Thyroid gland (tissue), 4 donors: ENCODE measurements at regions not wholly inside any gene's neighbourhood (a gene's known extent, or its start where the extent isn't known, plus 50 kb on each side); places are given as distances from the start of the nearest gene placed in this dataset.

Source experiments
- DNase-seq, 2 donors: peaks; one replicate each; pipeline ENCODE4 v3.0.0-alpha.2; 2019
- H3K27ac ChIP-seq, 3 donors: fragments of 200-600 bp; sonication (generic); 1 replicate in 2 of 3; 2 replicates in 1 of 3; pipeline ENCODE4 v1.5.1; 2016 to 2019; ENCODE audit warnings: mild to moderate bottlenecking in 1 of 3, moderate library complexity in 1 of 3
- H3K27me3 ChIP-seq: fragments of 200-600 bp; sonication (generic); one replicate; pipeline ENCODE4 v1.5.1; 2019
- H3K36me3 ChIP-seq, 2 donors: fragments of 200-600 bp; sonication (generic); one replicate each; pipeline ENCODE4 v1.5.1; 2016 to 2019
- H3K4me1 ChIP-seq, 2 donors: fragments of 200-600 bp; sonication (generic); one replicate each; pipeline ENCODE4 v1.5.1; 2017 to 2019
- H3K4me3 ChIP-seq, 3 donors: fragments of 200-600 bp; sonication (generic); replicated peaks in 1 of 3; 1 replicate in 2 of 3; 2 replicates in 1 of 3; pipeline ENCODE4 v1.5.1; 2016; ENCODE audit warnings: mild to moderate bottlenecking in 1 of 3
- H3K9me3 ChIP-seq: fragments of 200-600 bp; sonication (generic); one replicate; pipeline ENCODE4 v1.5.1; 2017
- CTCF ChIP-seq, 6 experiments: fragments of 200-600 bp in 3 of 6; fragments of 450-650 bp in 3 of 6; sonication (generic) in 3 of 6; IDR thresholded peaks; one replicate each; pipeline ENCODE4 v1.5.1; 2016 to 2019; ENCODE audit warnings: antibody characterized with exemption in 6 of 6, mild to moderate bottlenecking in 2 of 6, inconsistent platforms in 1 of 6, moderate library complexity in 1 of 6
- POLR2A ChIP-seq, 2 donors: fragments of 450-650 bp; IDR thresholded peaks; one replicate each; pipeline ENCODE4 v1.6.1; 2017; ENCODE audit warnings: antibody characterized with exemption in 2 of 2, mild to moderate bottlenecking in 2 of 2, moderate library complexity in 1 of 2
- WGBS, 2 donors: methylation state at CpG; one replicate each; pipeline ENCODE4 v1.1.5; 2017; 5-methylcytosine and 5-hydroxymethylcytosine counted together
- intact Hi-C: fragments of 100-400 bp; cut with DNase I; formaldehyde crosslinking; loops from one replicate; pipeline ENCODE4 v1.15.1; 2023

GRCh38 chr1:22339237-22339636 lies 112.4 kb upstream of the ZBTB40 start:
- TF ChIP-seq CTCF (IDR thresholded peaks at IDR 0.05) (no peak), POLR2A (IDR thresholded peaks at IDR 0.05) (no peak)
- H3K36me3 ChIP-seq: no peaks in the 10 kb centered on the region
- H3K27ac ChIP-seq: no peak overlapping the region
- no peaks in the 10 kb centered on the region for H3K4me1 ChIP-seq
- no peaks in the 10 kb centered on the region for H3K27me3 ChIP-seq
- WGBS, 2 donors: 67 to 91% methylated on average over 1 to 10 of the region's 14 CpGs
- H3K4me3 ChIP-seq: no peak overlapping the region
- DNase-seq: no peak
- no peaks in the 10 kb centered on the region for H3K9me3 ChIP-seq
- intact Hi-C loops: no loop called here

GRCh38 chr1:22340066-22340465 lies 111.6 kb upstream of the ZBTB40 start:
- no peaks in the 10 kb centered on the region for H3K27me3 ChIP-seq
- intact Hi-C loops: no loop called here
- no peak overlapping the region for H3K4me3 ChIP-seq
- no peaks in the 10 kb centered on the region for H3K4me1 ChIP-seq
- DNase-seq: no peak
- H3K36me3 ChIP-seq: no peaks in the 10 kb centered on the region
- H3K27ac ChIP-seq: no peak overlapping the region
- 92 to 93% methylated on average over 4 of the region's 4 CpGs for WGBS, 2 donors
- no peaks in the 10 kb centered on the region for H3K9me3 ChIP-seq
- TF ChIP-seq POLR2A (IDR thresholded peaks at IDR 0.05) (no peak), CTCF (IDR thresholded peaks at IDR 0.05) (no peak)

- Histone ChIP-seq H3K27ac (no peak overlapping the region), H3K9me3 (no peaks in the 10 kb centered on the region), H3K4me1 (no peaks in the 10 kb centered on the region), H3K36me3 (no peaks in the 10 kb centered on the region), H3K4me3 (no peak overlapping the region), H3K27me3 (no peaks in the 10 kb centered on the region)
- no peak for DNase-seq
- intact Hi-C loops: no loop called here
- 69 to 73% methylated on average over 4 of the region's 4 CpGs for WGBS, 2 donors
- no peak for TF ChIP-seq CTCF (IDR thresholded peaks at IDR 0.05)
Observed at GRCh38 chr1:22340873-22341272, 110.8 kb upstream of the ZBTB40 start.

DNA sequence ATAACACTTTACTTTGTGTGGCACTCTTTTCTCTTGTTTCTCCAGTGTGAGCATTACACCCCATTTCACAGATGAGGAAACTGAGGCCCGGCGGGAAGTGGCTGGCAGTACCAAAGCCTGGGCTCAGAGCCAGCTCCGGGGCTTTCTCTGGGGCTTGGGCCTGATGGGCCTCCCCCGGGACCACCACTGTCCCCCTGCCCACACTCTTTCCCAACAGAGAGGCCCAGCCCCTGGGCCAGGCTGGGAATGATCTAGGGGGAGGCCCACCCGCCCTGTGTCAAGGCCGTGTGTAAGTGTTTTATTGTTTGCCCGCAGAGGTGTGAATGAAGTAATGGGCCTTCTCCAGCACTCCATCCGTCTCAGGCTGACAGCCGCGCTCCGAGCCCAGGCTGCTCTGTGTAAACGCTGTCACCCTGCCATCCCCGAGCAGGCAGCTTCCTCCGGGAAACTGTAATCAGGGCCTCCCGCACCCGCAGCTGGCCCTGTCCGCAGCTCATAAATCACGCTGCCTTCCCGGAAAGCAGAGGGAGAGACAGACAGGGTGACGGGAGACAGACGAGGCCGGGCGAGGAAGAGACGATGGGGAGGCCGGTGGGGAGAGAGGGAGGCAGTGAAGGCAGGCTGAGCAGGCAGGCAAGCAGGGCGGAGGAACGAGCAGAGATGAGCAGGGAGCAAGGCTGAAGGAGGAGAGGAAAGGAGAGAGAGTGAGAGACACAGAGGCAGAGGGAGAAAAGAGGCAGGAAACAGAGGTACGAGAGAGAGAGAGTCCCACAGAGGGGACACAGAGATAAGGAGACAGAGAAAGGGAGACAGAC lies 109.7 kb upstream of the ZBTB40 start:
- Histone ChIP-seq H3K27ac (no peak overlapping the region), H3K36me3 (no peaks in the 10 kb centered on the region), H3K4me3 (no peak overlapping the region), H3K27me3 (no peaks in the 10 kb centered on the region), H3K9me3 (no peaks in the 10 kb centered on the region), H3K4me1 (peaks cover 0 to 8% of the 10 kb centered on the region in 2 donors)
- TF ChIP-seq POLR2A (IDR thresholded peaks at IDR 0.05) (no peak), CTCF (IDR thresholded peaks at IDR 0.05) (no peak)
- 43 to 55% methylated on average over 25 to 28 of the region's 28 CpGs for WGBS, 2 donors
- DNase-seq: no peak
- intact Hi-C loops: no loop called here

DNA sequence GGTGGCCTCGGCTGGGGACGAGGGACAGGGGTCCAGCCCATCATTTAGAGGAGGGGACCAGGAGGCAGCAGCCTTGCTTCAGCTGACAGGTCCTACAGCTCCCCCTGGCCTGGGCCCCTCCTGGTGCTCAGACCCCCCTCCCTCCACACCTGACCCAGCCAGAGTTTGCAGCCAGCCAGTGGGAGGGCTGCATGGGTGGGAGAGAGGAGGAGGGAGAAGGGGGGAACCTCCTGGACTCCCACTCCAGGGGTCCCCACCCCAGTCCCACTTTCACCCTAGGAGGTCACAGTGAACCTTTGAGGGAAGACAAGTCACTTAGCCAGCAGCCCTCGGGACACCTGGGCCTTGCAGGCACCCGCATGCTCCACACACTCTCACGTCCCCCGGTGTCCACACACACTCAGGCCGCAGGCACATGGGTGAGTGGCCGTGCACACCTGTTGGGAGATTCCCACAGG lies 108.9 kb upstream of the ZBTB40 start:
- H3K27me3 ChIP-seq: no peaks in the 10 kb centered on the region
- intact Hi-C loops: no loop called here
- no peaks in the 10 kb centered on the region for H3K36me3 ChIP-seq
- no peak overlapping the region for H3K4me3 ChIP-seq
- H3K9me3 ChIP-seq: no peaks in the 10 kb centered on the region
- no peak for DNase-seq
- H3K4me1 ChIP-seq: peaks cover 0 to 8% of the 10 kb centered on the region in 2 donors
- WGBS, 2 donors: 65 to 83% methylated on average over 2 to 8 of the region's 8 CpGs
- H3K27ac ChIP-seq: no peak overlapping the region
- no peak for TF ChIP-seq POLR2A (IDR thresholded peaks at IDR 0.05)
- TF ChIP-seq CTCF (IDR thresholded peaks at IDR 0.05): no peak
